NCI-H128 (cell line): ENCODE measurements at regions not wholly inside any gene's neighbourhood (a gene's known extent, or its start where the extent isn't known, plus 50 kb on each side); places are given as distances from the start of the nearest gene placed in this dataset.
A peak's percentile ranks its signal among the peaks of the same experiment; 100 is the strongest.

ENCODE experiments used
- DNase-seq: peaks from one replicate; lab custom pipeline; 2025; ENCODE audit not compliant: unreplicated experiment; lab: John Stamatoyannopoulos, UW

DNA sequence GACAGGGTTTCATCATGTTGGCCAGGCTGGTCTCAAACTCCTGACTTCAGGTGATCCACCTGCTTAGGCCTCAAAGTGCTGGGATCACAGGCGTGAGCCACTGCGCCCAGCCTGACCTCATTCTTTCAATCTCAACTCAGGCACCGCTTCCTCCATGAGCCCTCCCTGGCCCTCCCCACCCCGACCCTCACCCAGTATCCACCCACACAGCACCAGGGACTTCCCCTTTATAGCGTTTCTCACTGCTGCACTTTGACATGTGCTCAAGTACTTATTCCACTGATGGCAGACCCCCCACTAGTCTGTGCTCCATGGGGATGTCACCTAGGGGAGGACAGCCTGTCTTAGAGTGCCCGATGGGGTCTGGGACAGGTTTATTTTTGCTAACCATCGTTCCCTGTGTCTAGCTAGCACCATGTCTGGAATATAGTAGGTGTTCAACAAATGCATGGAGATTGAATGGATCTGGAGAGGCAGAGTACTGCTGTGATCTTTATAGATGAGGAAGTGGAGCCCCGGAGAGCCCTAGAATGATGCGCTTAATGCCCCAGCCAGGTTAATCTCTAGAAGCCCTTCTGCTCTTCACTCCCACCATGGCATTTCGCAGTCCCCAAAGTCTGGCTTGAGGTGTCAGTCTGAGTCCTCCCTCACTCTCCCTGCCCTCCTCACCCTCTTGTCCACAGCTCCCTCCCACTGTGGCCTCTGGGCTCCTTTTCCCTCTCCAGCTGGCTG is 258.8 kb downstream of the RPS24 start:
- no peak for DNase-seq

DNA sequence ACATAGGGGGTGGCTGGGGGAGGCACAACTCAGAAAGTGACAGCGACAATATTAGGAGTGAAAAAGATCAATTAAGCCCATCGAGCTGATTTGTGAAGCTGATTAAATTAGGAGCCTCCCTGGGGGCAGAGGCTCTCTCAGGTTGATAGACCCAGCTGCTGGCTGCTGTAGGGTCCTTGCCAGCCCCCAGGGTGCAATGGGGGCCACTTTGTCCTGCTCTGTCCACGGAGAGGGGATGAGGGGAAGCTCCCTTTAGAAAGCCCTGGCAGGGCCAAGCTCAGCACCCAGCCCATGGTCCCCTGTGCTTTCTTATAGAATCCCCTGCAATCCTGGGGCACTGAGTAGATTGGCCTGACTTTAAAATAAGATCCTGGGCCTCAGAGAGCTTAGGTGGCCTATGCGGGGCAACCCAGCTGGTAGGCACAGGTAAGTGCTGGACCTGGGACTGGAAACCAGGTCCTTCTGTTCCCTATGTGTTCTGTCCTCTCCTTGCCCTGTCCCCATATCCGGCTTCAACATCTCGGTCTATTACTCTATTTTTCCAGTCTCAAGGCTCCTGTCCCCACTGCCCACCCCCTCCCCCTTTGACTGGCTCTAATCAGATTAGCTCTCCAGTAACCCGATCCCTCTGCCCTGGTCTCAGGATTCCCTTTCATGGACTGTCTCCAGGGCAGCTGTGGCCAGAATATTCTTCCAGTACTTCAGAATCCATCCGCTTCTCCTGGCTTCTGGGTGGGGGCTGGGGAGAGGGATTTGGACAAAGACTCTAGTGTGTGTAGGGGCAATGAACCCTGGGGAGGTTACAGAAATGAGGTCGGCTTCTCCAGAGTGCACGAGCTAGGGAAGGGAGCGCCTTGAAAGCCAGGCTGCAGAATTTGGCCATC is 259.6 kb downstream of the RPS24 start:
- no peak for DNase-seq

DNA sequence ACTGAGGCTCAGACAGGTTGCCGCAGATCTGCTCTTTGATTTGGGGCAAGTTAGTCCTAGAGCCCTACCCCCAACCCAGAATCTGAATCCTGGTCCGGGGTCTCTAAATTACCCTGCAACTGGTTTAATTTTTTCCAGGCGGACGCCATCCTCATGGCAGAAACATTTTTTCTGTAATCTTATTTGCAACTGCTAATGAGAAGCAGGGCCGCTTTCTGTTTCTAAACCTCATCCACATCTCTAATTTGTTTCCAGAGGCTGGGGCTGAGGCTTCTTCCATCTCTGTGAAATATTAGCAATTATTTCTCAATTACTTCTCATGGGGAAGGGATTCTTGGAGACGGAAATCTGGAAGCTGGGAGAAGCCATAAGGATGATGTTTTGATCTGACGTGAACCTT is 261.6 kb downstream of the RPS24 start:
- DNase-seq, result no peak

DNA sequence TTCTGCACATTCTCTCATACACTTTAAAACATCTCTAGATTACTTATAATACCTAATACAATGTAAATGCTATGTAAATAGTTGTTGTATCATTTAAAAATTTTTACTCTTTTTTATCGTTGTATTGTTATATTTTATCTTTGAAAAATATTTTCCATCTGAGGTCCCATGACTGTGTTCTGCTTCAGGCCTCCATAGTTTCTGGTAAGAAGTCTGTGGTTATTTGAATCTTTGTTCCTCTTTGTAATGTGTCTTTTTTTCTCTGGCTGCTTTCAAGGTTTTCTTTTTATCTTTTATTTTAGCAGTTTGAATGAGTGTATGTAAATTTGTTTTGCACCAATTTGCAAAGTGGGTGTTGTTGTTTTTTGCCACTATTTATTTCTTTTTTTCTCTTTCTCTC is 263.1 kb downstream of the RPS24 start:
- no peak for DNase-seq

DNA sequence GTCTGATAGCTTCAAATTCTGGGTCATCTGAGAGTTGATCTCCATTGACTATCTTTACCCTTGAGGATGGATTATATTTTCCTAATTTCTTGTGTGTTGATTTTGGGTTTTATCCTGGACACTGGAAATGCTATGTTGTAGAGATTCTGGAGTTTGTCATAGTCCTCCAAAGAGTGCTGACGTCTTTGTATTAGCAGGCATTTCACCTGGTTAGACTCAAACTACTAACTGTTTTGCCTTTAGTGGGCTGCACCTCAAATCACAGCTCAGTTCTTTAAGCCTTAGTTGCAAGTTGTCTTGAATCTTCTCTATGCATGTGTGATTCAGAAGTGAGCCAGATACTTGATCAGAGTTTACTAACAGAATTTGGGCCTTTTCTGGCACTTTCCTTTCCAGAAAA is 264.3 kb downstream of the RPS24 start:
- no peak for DNase-seq

DNA sequence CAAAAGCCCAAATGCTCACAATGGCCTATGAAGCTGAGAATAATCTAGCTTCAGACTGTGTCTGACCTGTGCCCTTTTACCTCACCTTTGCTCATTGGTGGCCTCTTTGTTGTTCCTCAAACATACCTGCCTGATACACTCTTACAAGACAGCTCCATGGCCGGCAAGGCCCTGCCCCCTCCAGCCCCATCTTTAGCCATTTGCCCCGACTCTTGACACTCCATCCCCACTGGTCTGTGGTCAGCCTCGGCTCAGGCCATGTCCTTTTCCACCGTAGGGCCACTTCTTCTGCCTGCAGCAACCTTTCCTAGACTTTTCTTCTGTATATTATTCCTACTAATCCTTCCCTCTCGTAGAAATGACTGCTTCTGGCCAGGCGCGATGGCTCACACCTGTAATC is 265.2 kb downstream of the RPS24 start:
- DNase-seq, result no peak

DNA sequence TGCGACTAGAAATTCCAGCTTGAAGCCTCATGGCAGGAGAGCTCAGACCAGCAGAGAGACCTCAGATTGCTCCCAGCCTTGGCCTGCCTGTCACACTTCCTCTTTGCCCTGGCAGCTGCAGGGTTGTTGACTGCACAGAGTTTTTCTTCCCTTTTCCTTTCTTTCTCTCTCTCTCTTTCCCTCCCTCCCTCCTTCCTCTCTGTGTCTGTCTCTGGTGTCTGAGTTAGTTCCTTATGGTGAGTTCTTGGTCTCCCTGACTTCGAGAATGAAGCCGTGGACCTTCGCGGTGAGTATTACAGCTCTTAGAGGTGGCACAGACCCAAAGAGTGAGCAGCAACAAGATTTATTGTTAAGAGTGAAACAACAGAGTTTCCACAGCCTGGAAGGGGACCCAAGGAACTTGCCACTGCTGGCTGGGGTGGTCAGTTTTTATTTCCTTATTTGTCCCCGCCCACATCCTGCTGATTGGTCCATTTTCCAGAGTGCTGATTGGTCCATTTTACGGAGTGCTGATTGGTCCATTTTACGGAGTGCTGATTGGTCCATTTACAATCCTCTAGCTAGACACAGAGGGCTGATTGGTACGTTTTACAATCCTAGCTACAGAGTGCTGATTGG is 266.3 kb downstream of the RPS24 start:
- DNase-seq, result no peak

DNA sequence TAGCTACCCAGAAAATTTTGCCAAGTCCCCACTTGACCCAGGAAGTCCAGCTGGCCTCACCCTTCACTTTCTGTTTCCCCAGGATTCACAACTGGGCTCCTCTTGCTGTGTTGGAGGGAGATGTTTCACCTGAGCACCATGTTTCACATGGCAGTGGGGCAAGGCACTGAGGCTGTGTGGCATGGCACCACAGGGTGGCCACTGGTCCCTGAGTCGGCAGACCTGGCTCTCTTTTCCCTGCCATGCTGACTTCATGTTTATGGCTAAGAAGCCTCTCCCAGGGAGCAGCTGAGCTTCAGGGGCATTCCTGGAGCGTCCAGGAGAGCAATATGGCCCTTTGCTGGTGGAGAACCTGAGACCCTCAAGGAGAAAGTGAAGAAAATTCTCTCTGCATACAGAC is 266.9 kb downstream of the RPS24 start:
- no peak for DNase-seq

DNA sequence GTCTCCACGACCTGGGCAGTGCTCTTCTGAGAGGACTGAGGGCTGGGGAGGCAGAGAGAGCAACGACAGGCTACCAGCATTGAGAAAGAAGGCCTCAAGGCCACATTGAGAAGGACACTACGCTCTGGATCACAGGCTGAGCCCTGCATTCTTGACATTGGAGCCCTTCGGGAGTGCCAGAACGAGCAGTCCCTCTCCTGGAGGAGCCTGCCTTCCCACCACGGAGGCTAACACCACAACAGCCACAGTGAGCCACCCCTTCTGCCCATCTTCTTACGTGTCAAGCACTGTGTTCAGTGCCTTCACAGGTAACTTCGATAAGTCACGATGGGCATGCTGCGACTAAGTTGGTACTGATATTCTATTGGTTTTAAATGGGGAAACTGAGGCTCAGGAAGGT is 267.8 kb downstream of the RPS24 start:
- no peak for DNase-seq

DNA sequence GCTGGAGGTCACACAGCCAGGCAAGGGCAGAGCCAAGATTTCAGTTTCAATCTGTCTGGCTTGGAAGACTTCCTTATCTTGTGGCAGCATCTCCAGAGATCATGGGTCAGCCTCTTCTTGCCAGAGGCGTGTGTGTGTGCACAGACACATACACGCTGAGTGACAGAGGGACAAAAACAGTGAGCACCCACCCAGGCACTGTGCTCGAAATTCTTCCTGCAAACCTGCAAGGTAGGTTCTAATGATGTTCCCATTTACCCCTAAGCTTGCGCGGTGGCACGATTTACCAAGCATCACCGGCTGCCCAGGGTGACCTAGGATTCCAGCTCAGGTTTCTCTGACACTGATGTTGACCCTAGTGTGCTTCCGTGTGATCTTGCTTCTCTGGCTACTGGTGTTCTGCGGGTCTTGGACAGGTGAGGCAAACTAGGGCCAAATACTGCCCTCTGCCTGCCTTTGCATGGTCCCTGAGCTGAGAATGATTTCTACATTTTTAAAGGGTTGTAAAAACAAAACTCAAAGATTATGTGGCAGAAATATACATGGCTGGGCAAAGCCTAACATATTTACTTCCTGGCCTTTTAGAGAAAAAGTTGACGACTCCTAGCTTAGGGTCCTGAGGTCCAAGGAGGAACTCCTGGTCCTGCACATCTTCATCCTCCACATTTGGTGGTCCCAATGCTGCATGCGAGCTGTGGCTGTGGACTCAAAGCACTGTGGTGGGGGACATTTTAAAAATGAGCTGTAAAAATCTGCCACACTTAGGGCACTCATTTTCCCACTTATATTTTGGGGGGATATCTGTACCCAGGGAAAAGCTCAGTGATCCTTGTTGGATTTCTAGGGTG is 268.5 kb downstream of the RPS24 start:
- no peak for DNase-seq

DNA sequence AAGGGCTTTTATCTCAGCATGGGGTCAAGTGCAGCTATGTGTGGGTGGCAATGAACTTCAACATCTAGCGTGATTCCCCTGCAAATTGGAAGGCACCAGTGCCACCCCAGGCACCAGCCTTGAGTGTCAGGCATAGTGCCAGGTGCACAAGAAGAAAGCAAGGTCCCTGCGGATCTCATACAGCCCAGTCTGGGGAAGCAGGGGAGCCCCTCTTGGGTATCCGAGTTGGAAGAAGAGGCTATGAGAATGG is 269.0 kb downstream of the RPS24 start:
- DNase-seq, result no peak

DNA sequence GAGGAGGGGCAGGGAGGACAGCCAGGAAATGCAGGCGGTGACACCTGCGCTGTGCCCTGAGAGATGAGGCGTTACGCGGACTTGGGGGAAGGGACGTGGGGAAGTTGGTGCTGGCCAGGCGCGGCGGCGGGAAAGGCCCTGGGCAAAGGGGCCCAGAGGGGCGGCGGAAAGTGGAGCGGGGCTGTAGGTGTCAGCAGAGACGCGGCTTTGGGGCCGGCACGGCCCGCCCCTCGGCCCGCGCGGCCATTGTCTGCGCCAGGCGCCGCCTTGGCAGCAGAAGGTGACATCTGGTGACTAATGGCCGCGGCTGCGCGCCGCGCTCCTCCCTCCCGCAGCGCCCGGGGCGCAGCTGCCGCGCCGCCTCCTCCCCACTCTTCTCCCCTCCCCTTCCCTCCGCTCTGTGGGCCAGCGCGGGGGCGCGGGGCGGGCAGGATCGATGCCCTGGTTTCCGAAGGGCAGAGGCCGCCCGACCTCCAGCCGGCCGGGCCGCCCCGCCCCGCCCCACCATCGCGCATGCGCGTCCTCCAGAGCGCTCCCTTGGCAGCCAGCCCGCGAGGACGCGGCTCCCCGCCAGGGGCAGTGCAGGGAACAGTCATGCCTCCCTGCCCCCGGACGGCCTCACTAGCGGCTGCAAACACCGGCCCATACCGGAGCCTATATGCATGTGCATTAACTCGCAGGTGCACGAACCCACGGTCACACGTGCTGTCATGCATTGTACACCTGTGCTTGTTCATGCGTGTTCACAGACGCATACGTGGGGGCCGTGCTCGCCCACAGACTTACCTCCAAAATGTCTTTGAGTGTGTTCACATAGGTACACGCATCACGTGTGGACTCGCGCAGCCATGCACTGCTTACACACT is 269.6 kb downstream of the RPS24 start:
- peak; percentile 93 for DNase-seq

DNA sequence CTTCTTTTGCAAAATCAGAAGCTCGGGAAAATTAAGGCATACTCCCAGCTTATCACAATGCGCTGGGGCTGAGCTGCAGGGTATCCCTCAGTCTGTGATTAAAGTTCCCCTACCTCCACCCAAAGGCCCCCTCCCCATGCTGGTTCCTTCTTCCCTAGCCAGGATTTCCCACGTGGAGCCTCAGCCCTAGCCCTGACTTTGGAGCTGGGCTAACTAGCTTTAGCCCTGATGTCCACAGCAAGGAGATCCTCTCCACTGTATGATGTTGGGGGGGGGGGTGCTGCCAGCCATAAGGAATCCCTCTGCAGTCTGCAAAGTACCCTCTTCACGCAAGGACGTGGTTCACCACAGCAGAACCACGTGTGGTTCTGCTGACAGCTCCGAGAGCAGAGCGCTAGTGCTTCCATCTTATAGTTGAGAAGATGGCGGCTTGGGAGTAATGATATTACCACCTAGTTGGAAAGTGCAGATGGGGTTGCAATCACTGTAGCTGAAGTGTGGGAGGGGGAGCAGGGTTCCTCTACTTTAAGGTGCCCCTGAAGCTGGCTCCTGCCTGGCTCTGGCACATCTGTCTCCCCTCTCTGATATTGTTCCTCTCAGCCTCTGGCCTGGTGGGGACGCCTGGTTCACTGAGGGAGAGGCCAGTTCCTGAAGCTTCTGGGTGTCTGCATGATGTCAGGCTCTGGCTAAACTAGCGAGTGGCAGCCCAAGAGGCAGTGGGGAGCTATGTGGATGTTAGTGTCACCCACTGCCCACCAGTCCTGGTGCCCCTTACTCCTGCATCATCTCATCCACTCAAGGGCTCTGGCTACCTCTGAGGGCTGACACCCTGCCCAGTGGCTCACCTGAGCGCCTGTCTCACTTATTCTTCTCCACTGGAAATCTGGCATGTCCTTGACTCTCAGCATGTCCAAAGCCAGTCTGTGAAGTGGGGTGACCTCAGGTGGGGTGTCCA is 270.7 kb downstream of the RPS24 start:
- DNase-seq, result no peak

DNA sequence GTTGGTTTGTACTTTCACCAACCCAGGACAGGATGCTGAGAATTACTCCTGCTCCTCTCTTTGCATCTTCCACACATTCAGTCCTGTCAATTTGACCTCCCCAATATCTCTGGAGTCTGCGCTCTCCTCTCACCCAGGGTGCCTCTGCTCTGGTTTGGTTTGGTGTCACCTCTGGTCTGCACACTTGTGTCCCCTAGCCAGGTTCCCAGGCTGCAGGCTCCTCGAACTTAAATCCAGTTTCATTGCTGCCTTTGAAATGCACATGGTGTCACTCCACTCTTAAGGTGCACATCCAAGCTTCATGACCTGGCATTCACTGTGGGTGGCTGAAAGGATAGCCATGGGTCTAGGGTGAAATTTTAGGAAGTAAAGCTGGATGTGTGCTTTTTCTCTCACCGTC is 271.6 kb downstream of the RPS24 start:
- DNase-seq, result no peak

DNA sequence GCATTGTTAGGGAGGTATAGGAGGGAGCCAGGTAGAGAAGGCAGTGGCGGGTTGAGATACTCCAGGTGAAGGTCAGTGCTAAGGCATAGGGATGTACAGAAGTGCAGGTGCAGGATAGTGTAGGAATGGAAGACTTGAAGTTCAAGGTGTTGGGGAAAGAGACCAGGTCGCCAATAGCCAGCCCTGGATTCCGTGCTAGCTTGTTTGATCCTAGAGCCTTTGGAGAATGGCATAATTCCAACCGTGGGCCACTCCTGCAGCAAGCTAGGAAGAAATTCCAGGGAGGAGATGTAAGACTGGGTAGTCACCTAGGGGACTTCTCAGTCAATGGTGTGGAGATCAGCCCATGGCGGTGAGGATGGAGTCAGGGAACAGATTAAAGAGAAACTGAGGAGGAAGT is 272.7 kb downstream of the RPS24 start:
- DNase-seq, result no peak

DNA sequence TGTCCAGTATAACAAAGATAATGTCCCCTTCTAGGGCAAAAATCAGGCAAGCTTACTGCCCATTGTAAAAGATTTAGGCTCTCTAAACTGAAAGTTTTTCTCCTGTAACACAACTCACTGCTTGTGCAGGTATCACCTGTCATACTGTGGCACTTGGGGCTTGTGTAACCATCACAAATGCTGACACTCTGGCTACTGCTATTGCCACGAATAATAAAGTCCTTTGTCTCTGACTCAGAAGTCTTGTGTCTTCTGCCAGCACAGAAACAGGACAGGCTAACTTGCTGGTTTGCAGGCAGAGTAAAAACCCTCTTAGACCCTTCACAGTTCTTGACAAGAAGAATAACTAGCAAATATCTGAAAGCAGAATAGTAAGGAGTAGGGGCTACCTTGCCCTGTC is 273.9 kb downstream of the RPS24 start:
- DNase-seq, result no peak

DNA sequence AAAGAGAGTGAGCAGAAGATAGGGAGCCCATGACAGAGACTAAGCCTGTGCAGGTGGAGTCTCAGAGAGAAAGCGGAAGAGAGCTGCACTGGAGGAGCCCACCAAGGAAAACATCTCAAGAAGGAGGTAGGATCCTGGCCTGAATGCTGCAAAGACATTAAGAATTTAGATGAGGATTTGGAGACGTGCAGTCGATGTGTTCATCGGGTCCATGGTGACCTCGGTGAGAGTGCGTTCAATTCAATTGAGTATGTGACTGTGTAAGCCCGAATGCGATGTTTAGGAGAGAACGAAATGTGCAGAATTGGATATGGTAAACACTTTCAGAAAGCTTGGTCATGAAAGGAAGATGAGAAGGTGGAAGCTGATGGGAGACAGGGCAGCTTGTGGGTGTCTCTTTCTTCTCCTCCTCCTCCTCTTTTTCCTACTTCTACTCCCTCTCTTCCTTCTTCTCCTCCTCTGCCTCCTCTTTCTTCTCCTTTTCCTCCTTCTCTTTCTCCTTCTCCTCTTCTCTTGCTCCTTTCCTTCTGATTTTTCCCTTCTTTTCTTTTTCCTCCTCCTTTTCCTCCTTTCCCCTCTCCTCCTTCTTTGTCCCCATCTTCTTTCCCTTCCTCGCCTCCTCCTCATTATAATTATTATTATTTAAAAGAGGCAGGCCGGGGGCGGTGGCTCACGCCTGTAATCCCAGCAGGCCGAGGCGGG is 276.0 kb downstream of the RPS24 start:
- no peak for DNase-seq

DNA sequence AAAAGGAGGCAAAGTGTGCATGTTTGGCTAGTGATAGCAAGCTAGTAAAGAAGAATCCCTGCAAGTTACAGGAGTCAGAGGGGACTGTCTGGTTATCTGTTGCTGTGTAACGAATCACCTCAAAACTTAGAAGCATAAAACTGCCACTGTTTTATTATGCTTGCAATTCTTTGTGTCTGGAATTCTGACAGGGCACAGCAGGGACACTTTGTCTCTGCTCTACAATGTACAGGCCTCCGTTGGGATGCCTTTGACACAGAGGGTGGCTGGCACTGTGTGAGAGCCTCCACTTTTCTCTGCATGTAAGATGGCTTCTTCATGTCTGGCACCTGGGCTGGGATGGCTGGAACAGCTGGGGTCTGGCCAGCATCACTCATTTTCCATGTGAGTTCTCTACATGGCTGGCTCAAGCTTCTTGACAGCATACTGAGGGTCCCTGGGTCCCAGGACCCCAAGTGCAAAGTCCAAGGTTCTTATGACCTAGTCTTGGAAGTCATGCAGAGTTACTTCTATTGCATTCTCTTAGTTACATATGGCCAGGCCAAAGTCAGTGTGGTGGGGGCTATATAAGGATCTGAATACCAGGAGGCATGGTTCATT is 276.9 kb downstream of the RPS24 start:
- no peak for DNase-seq
